ENCODE measurements at regions not wholly inside any gene's neighbourhood (a gene's known extent, or its start where the extent isn't known, plus 50 kb on each side); places are given as distances from the start of the nearest gene placed in this dataset.

DNA sequence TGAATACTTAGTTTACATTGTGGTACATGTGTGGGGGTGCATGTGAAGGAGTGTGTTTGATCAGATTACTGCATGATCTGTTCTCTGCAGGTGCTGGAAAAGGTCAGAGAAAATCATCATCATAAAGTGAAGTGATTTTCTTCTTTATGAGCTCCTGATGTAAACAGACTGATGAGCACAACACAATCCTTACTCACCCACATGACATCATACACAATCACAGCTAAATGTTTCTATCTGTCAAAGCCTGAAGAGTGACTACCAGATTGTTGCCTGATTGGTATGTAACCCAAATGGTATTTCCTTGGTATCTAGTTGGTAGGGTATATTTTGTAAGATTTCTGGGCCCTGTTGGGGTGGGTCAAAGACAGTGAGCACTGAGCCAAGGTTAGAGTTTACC is 270.8 kb downstream of the FOXG1 start:
- DNase-seq (ENCODE audit: low spot score), result no peak

GRCh38 chr14:29039171-29039570 is 272.6 kb downstream of the FOXG1 start:
- no peak for DNase-seq (ENCODE audit: low spot score)

GRCh38 chr14:29042551-29042950 is 276.0 kb downstream of the FOXG1 start:
- no peak for DNase-seq (ENCODE audit: low spot score)

DNA sequence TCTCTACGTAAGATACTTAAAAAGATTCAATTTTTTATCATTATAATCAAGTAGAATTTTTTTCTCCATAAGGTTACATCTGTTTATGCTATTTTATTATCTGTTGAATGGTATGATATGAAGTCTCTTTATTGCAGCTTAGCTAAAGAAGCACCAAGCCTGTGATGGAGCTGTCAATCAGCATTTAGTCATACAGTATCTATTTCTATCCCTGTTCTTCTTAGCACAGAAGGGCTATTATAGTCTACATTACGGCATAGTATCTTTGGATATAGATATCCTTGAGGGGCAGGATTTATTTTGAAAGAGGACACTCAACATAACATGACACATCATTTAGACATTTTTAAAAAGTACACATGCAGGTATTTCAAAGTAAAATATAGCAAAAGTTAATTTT is 277.1 kb downstream of the FOXG1 start:
- no peak for DNase-seq (ENCODE audit: low spot score)

- no peak for DNase-seq (ENCODE audit: low spot score)
These were observed 278.6 kb downstream of the FOXG1 start for GRCh38 chr14:29045237-29045636.

- DNase-seq (ENCODE audit: low spot score), result no peak
These were observed 287.5 kb downstream of the FOXG1 start for GRCh38 chr14:29054119-29054518.

DNA sequence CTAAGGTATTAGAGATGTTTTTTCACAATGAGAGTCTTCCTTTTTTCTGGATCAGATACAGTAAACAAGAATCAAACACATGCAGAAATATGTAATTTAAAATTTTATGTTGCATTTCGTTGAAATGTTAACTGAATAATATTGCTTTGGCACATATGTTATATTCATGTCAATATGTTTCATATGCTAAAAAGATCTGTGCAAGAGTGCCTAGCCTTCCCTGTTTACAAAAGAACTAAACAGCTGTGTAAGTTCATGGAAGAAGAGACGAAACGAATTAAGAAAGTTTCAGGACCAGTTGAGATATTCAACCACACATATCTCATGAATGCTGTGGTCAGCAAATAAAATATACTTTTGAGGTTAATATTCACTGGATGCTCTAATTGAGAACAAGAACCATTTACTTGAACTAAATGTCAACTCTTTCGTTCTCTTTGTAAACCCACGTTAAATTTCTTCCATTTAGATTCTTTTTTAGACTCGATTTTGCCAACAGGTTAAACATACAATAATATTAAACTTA is 289.5 kb downstream of the FOXG1 start:
- no peak for DNase-seq (ENCODE audit: low spot score)

- DNase-seq (ENCODE audit: low spot score), result no peak
These were observed 295.1 kb downstream of the FOXG1 start for GRCh38 chr14:29061702-29062101.

- DNase-seq (ENCODE audit: low spot score), result no peak
These were observed 295.9 kb downstream of the FOXG1 start for GRCh38 chr14:29062466-29062865.

DNA sequence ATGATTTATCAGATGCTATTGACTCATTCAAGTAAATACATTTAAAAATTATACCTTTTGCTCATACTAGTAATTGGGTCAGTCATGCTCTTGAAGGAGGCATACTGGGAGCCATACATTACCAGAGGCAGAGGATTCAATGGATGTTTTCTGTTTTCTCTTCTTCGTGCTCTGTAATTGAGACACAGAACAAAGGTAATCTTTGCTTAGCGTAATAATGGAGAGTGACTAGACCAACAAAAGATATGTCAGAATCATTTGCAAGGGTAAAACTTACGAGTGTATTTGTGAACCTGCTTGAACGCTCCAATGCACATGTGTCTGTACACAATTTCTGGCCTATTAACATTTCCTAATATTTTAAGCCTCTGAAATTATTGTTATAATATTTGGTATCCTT is 296.4 kb downstream of the FOXG1 start:
- no peak for DNase-seq (ENCODE audit: low spot score)

GRCh38 chr14:29064305-29064900 is 297.8 kb downstream of the FOXG1 start:
- no peak for DNase-seq (ENCODE audit: low spot score)

DNA sequence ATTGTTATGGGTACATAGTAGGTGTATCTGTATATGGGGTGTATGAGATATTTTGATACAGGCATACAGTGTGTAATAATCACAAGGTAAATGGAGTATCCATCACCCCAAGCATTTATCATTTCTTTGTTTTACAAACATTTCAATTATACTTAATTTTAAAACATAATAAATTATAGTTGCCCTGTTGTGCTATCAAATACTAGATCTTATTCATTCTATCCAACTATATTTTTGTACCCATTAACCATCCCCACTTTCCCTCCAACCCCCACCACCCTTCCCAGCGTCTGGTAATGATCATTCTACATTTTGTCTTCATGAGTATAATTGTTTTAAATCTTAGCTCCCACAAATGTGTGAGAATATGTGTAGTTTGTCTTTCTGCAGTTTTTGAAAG is 302.6 kb downstream of the FOXG1 start:
- DNase-seq (ENCODE audit: low spot score), result no peak

GRCh38 chr14:29075761-29076160 is 309.2 kb downstream of the FOXG1 start:
- no peak for DNase-seq (ENCODE audit: low spot score)

DNA sequence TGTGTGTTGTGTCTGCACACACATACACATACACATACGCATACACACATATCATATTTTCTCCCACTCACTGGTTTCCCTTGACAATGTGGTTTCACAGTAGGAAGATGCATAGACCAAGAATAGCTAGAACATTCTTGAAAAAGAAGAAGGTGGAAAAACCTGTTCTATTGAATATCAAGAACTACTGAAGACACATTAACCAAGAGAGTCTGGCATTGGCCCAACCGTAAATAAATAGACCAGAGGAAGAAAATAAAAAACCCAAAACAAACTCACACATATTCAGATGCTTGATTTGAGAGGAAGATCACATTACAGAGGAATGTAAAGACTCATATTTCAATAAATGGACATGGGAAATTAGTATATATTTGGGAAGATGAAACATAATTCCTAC is 311.3 kb downstream of the FOXG1 start:
- DNase-seq (ENCODE audit: low spot score), result no peak

GRCh38 chr14:29078810-29079522 is 312.4 kb downstream of the FOXG1 start:
- no peak for DNase-seq (ENCODE audit: low spot score)

DNA sequence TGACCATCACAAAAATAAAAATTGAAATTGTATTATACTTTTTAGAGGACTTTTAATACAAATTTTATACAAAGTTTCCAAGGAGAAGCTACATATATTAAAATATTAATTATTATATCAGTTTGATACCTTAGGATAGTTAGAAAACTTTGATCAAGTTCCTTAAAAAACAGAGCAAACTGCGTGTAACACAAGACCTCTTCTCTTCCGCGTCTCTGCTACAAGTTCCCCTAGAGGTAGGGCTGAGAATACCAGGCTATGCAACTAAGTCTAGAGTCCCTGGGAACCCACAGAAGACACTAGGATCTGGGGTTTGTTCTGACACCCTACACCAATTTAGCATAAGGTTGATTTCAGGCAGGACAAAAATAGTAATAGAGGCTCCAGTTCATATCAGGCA is 319.0 kb downstream of the FOXG1 start:
- DNase-seq (ENCODE audit: low spot score), result no peak

DNA sequence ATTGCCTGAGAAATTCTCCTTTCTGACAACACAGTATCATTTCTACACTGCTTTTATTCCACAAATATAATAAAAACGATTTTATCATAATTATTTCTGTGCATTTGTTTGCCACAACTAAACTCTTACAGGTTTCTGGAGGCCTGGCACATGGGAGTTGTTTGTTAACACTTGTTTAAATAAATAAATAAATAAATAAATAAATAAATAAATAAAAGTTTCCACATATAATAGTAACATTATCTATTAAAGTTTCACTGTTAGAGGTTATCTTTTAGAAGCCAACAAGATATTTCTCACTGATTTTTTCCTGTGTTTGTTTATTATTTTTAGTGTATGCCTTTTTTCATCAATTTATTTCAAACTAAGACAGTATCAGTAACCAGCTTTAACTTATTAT is 323.3 kb downstream of the FOXG1 start:
- no peak for DNase-seq (ENCODE audit: low spot score)

DNA sequence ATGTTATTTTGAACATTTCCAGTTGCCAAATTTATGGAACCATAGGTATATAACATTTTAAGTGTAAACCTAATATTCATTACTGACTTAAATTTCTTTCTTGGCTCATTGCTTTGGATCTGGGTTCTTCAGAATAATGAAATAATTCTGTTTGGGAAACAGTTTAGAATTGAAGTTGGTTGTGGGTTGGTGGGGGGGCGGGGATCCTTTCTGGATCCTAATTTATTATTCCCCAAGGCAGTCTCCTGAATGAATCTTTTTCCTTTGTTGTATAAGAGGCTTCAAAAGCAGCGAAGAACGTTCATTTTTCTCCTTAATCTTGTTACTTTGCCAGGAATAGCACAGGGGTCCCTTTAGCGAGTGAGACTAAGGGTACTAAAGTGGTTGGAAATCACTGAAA is 325.5 kb downstream of the FOXG1 start:
- no peak for DNase-seq (ENCODE audit: low spot score)

DNA sequence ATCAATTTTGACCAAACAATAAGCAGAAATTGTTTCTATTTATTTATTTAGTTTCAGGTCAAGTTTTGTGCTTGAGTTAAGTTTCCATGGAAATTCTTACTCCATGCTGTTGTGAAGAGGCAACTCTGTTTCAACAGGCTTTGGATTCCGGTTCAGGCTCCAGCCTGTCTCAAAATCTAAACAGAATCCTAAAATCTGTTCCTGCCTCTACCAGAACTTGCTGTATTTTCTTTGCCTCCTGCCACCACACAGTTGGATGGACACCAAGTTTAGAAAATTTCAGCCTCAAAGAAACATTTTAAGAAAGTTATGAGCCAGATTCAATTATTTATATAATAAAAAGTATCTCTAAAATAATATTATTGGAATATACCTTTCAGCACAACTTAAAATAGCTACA is 330.9 kb downstream of the FOXG1 start:
- DNase-seq (ENCODE audit: low spot score), result no peak

- no peak for DNase-seq (ENCODE audit: low spot score)
These were observed 332.1 kb downstream of the FOXG1 start for GRCh38 chr14:29098656-29099055.

- no peak for DNase-seq (ENCODE audit: low spot score)
These were observed 335.7 kb downstream of the FOXG1 start for GRCh38 chr14:29102266-29102665.

GRCh38 chr14:29102996-29103395 is 336.4 kb downstream of the FOXG1 start:
- DNase-seq (ENCODE audit: low spot score), result no peak

- no peak for DNase-seq (ENCODE audit: low spot score)
These were observed 342.3 kb downstream of the FOXG1 start for GRCh38 chr14:29108908-29109307.

DNA sequence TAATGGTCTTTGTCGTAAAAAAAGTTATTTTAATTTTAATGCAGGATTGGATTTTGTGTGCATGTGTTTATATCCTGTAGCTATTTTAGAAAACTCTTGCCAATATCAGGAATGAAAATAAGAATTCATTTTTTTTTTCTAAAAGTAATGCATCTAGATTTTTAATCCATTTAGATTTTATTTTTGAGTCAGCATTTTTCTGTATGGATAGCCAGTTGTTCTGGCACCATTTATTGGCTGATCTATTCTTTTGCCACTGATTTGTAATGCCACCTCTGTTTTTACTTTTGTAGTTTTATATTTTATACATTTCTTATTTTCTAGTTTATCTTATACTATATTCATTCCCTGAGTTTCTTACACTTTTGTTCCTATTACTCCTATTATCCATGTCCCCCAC is 343.0 kb downstream of the FOXG1 start:
- no peak for DNase-seq (ENCODE audit: low spot score)

Measured in mucosa of gallbladder (tissue), 1 donor.